ENCODE measurements at regions not wholly inside any gene's neighbourhood (a gene's known extent, or its start where the extent isn't known, plus 50 kb on each side); places are given as distances from the start of the nearest gene placed in this dataset.

DNA sequence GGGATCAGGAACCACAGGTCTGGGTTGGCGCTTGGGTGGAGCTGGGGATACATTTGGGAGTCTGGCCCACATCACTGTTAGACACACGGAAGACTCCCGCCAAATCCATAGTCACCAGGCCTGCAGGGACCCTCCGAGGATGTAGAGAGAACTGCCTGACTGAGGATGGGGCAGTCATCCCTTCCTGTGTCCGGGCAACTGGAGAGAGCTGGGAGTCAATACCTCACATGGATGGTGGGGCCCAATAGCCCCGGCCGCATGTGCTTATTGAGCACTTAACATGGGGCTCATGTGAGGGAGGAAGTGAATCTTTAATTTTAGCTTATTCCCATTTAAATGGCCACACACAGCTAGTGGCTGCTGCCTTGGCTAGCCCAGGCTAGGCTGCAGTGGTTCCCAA lies 124.5 kb downstream of the TLR5 start (continued):
- TF ChIP-seq ADNP (tag; IDR thresholded peaks at IDR 0.05) = no peak
- no peak for TF ChIP-seq SOX6 (IDR thresholded peaks at IDR 0.05)
- TF ChIP-seq U2AF2 (optimal IDR thresholded peaks at IDR 0.05; ENCODE audit: low read depth, low read length) = no peak

GRCh38 chr1:223019256-223019655 lies 123.8 kb downstream of the TLR5 start:
- BruUV-seq (replicated peaks) = no TSS peak
- CTCF ChIA-PET (ENCODE audit: low intra/inter-chr PET ratio) = no interaction called here
- Histone ChIP-seq H4K20me1 (replicated peaks; ENCODE audit: control insufficient read depth, insufficient read depth, low read length) (no peaks in the 10 kb centered on the region), H3K9ac (ENCODE audit: insufficient read depth in 1 of 2, low read depth in 2 of 2, low read length in 2 of 2) (no peak overlapping the region), H3K4me1 (replicated peaks in 1 of 2; ENCODE audit: control insufficient read depth in 2 of 2, insufficient read depth in 2 of 2, low read length in 2 of 2) (no peaks in the 10 kb centered on the region), H3K27ac (ENCODE audit: extremely low read depth, low read depth, low read length) (no peak overlapping the region), H3K9me3 (replicated peaks; ENCODE audit: control insufficient read depth, insufficient read depth, low read depth, low read length) (no peaks in the 10 kb centered on the region), H3K27me3 (ENCODE audit: control insufficient read depth in 2 of 2, insufficient read depth in 2 of 2, low read length in 2 of 2) (peaks cover 11 to 43% of the 10 kb centered on the region in 2 experiments; a peak in 3 of 5 replicates), H3K36me3 (ENCODE audit: control insufficient read depth, insufficient read depth, low read length) (no peaks in the 10 kb centered on the region), H3K4me2 (ENCODE audit: insufficient read depth, low read length) (no peak overlapping the region), H3K4me3 (no peak overlapping the region), H3K79me2 (ENCODE audit: control insufficient read depth, insufficient read depth, low read length) (no peaks in the 10 kb centered on the region), H3K9me1 (ENCODE audit: control insufficient read depth, insufficient read depth, low read length) (peaks cover 3% of the 10 kb centered on the region), H2AFZ (ENCODE audit: low read depth, low read length) (no peak overlapping the region)
- ATAC-seq (no peak), DNase-seq (ENCODE audit: extremely low read depth in 1 of 4, low spot score in 3 of 4) (no peak), FAIRE-seq (no peak)
- in situ Hi-C loops (cut with MboI) (no loop called here), intact Hi-C loops (cut with micrococcal nuclease) (no loop called here)
- TF ChIP-seq MAFG (tag; conservative IDR thresholded peaks at IDR 0.05) (no peak), PHB (CRISPR knock-in tag; IDR thresholded peaks at IDR 0.05) (no peak), IRF9 (tag; IDR thresholded peaks at IDR 0.05) (no peak), ZNF253 (CRISPR knock-in tag; conservative IDR thresholded peaks at IDR 0.05) (no peak), ARID1B (IDR thresholded peaks at IDR 0.05) (no peak), ZNF75A (CRISPR knock-in tag; IDR thresholded peaks at IDR 0.05) (no peak)
- TF ChIP-seq, protein P1, sequence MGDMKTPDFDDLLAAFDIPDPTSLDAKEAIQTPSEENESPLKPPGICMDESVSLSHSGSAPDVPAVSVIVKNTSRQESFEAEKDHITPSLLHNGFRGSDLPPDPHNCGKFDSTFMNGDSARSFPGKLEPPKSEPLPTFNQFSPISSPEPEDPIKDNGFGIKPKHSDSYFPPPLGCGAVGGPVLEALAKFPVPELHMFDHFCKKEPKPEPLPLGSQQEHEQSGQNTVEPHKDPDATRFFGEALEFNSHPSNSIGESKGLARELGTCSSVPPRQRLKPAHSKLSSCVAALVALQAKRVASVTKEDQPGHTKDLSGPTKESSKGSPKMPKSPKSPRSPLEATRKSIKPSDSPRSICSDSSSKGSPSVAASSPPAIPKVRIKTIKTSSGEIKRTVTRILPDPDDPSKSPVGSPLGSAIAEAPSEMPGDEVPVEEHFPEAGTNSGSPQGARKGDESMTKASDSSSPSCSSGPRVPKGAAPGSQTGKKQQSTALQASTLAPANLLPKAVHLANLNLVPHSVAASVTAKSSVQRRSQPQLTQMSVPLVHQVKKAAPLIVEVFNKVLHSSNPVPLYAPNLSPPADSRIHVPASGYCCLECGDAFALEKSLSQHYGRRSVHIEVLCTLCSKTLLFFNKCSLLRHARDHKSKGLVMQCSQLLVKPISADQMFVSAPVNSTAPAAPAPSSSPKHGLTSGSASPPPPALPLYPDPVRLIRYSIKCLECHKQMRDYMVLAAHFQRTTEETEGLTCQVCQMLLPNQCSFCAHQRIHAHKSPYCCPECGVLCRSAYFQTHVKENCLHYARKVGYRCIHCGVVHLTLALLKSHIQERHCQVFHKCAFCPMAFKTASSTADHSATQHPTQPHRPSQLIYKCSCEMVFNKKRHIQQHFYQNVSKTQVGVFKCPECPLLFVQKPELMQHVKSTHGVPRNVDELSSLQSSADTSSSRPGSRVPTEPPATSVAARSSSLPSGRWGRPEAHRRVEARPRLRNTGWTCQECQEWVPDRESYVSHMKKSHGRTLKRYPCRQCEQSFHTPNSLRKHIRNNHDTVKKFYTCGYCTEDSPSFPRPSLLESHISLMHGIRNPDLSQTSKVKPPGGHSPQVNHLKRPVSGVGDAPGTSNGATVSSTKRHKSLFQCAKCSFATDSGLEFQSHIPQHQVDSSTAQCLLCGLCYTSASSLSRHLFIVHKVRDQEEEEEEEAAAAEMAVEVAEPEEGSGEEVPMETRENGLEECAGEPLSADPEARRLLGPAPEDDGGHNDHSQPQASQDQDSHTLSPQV (IDR thresholded peaks at IDR 0.05) = no peak
- TF ChIP-seq, protein P2, sequence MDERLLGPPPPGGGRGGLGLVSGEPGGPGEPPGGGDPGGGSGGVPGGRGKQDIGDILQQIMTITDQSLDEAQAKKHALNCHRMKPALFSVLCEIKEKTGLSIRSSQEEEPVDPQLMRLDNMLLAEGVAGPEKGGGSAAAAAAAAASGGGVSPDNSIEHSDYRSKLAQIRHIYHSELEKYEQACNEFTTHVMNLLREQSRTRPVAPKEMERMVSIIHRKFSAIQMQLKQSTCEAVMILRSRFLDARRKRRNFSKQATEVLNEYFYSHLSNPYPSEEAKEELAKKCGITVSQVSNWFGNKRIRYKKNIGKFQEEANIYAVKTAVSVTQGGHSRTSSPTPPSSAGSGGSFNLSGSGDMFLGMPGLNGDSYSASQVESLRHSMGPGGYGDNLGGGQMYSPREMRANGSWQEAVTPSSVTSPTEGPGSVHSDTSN (CRISPR knock-in tag; IDR thresholded peaks at IDR 0.05; ENCODE audit: low read depth) = no peak
- TF ChIP-seq, protein P2 (tag; conservative IDR thresholded peaks at IDR 0.05; ENCODE audit: low read depth) = no peak
- POLR2A ChIA-PET = interaction anchor here (1.3 kb wide), 1 partner anchor 8 kb away, joined by 4 read pairs; no protein-coding TSS in a partner anchor
